ENCODE measurements at regions not wholly inside any gene's neighbourhood (a gene's known extent, or its start where the extent isn't known, plus 50 kb on each side); places are given as distances from the start of the nearest gene placed in this dataset.

- DNase-seq: no peak
These were observed 151.6 kb downstream of the ZIC5 start for GRCh38 chr13:99819967-99820366.

GRCh38 chr13:99816321-99816720 lies 155.2 kb downstream of the ZIC5 start:
- DNase-seq: peak; percentile 57

GRCh38 chr13:99813336-99814095 lies 158.1 kb downstream of the ZIC5 start:
- peak; percentile 10 for DNase-seq

- DNase-seq: peak; percentile 96
These were observed 158.9 kb downstream of the ZIC5 start for GRCh38 chr13:99812625-99813024.

- no peak for DNase-seq
These were observed 160.4 kb downstream of the ZIC5 start for GRCh38 chr13:99811067-99811700.

- no peak for DNase-seq
These were observed 161.6 kb downstream of the ZIC5 start for GRCh38 chr13:99809926-99810325.

- no peak for DNase-seq
These were observed 162.1 kb downstream of the ZIC5 start for GRCh38 chr13:99809496-99809895.

- no peak for DNase-seq
These were observed 162.8 kb downstream of the ZIC5 start for GRCh38 chr13:99808786-99809185.

- DNase-seq: no peak
These were observed 164.9 kb downstream of the ZIC5 start for GRCh38 chr13:99806671-99807070.

- no peak for DNase-seq
These were observed 166.2 kb downstream of the ZIC5 start for GRCh38 chr13:99805361-99805760.

- DNase-seq: no peak
These were observed 168.4 kb downstream of the ZIC5 start for GRCh38 chr13:99803141-99803540.

GRCh38 chr13:99802416-99802815 lies 169.2 kb downstream of the ZIC5 start:
- no peak for DNase-seq

GRCh38 chr13:99800951-99801350 lies 170.6 kb downstream of the ZIC5 start:
- no peak for DNase-seq

GRCh38 chr13:99800011-99800410 lies 171.6 kb downstream of the ZIC5 start:
- DNase-seq: no peak

GRCh38 chr13:99798756-99799155 lies 172.8 kb downstream of the ZIC5 start:
- DNase-seq: no peak

- DNase-seq: no peak
These were observed 173.9 kb downstream of the ZIC5 start for GRCh38 chr13:99797691-99798090.

GRCh38 chr13:99796175-99796819 lies 175.3 kb downstream of the ZIC5 start:
- DNase-seq: peak; percentile 50

- DNase-seq: no peak
These were observed 179.3 kb downstream of the ZIC5 start for GRCh38 chr13:99792079-99792921.

- no peak for DNase-seq
These were observed 188.9 kb downstream of the ZIC5 start for GRCh38 chr13:99782669-99783068.

GRCh38 chr13:99778500-99778899 lies 193.1 kb downstream of the ZIC5 start:
- DNase-seq: no peak

GRCh38 chr13:99777873-99778272 lies 193.7 kb downstream of the ZIC5 start:
- no peak for DNase-seq

GRCh38 chr13:99774644-99775043 lies 196.9 kb downstream of the ZIC5 start:
- no peak for DNase-seq

- no peak for DNase-seq
These were observed 202.6 kb downstream of the ZIC5 start for GRCh38 chr13:99768986-99769385.
